ENCODE measurements at regions not wholly inside any gene's neighbourhood (a gene's known extent, or its start where the extent isn't known, plus 50 kb on each side); places are given as distances from the start of the nearest gene placed in this dataset.
"Not testable (repeated sequence)": the region's sequence is repeated elsewhere in the genome, so short reads cannot be mapped to it uniquely, and the experiment has no call there.

- no peak for TF ChIP-seq CTCF (IDR thresholded peaks at IDR 0.05; ENCODE audit: low read depth, low read length)
- no peak overlapping the region for H3K4me3 ChIP-seq (ENCODE audit: low read depth, low read length)
- in situ Hi-C loops (cut with HindIII; ENCODE audit: low sequenced_read_pairs) = no loop called here
- DNase-seq (ENCODE audit: low read depth, low spot score) = no peak
Measured at GRCh38 chr2:125658583-125658982, 997.4 kb upstream of the GYPC start.

GRCh38 chr2:125660369-125660768 is 995.6 kb upstream of the GYPC start:
- in situ Hi-C loops (cut with HindIII; ENCODE audit: low sequenced_read_pairs); H3K4me3 ChIP-seq (ENCODE audit: low read depth, low read length); DNase-seq (ENCODE audit: low read depth, low spot score): not testable (repeated sequence)

- in situ Hi-C loops (cut with HindIII; ENCODE audit: low sequenced_read_pairs) = no loop called here
- no peak for DNase-seq (ENCODE audit: low read depth, low spot score)
- H3K4me3 ChIP-seq (ENCODE audit: low read depth, low read length) = no peak overlapping the region
- TF ChIP-seq CTCF (IDR thresholded peaks at IDR 0.05; ENCODE audit: low read depth, low read length) = no peak
Measured at GRCh38 chr2:125667630-125668029, 988.3 kb upstream of the GYPC start.

- H3K4me3 ChIP-seq (ENCODE audit: low read depth, low read length) = no peak overlapping the region
- in situ Hi-C loops (cut with HindIII; ENCODE audit: low sequenced_read_pairs) = no loop called here
- no peak for DNase-seq (ENCODE audit: low read depth, low spot score)
- TF ChIP-seq CTCF (IDR thresholded peaks at IDR 0.05; ENCODE audit: low read depth, low read length) = no peak
Measured at GRCh38 chr2:125679903-125680302, 976.1 kb upstream of the GYPC start.

GRCh38 chr2:125680809-125681208 is 975.1 kb upstream of the GYPC start:
- DNase-seq (ENCODE audit: low read depth, low spot score) = no peak
- no peak overlapping the region for H3K4me3 ChIP-seq (ENCODE audit: low read depth, low read length)
- TF ChIP-seq CTCF (IDR thresholded peaks at IDR 0.05; ENCODE audit: low read depth, low read length) = no peak
- in situ Hi-C loops (cut with HindIII; ENCODE audit: low sequenced_read_pairs) = no loop called here

- no peak for TF ChIP-seq CTCF (IDR thresholded peaks at IDR 0.05; ENCODE audit: low read depth, low read length)
- H3K4me3 ChIP-seq (ENCODE audit: low read depth, low read length) = no peak overlapping the region
- no peak for DNase-seq (ENCODE audit: low read depth, low spot score)
- in situ Hi-C loops (cut with HindIII; ENCODE audit: low sequenced_read_pairs) = no loop called here
Measured at GRCh38 chr2:125681576-125681975, 974.4 kb upstream of the GYPC start.

- no peak for DNase-seq (ENCODE audit: low read depth, low spot score)
- no peak overlapping the region for H3K4me3 ChIP-seq (ENCODE audit: low read depth, low read length)
- TF ChIP-seq CTCF (IDR thresholded peaks at IDR 0.05; ENCODE audit: low read depth, low read length) = no peak
- in situ Hi-C loops (cut with HindIII; ENCODE audit: low sequenced_read_pairs) = no loop called here
Measured at GRCh38 chr2:125681976-125682805, 973.8 kb upstream of the GYPC start.

All from astrocyte of the spinal cord (primary cell).